B cell (primary cell): ENCODE measurements at regions not wholly inside any gene's neighbourhood (a gene's known extent, or its start where the extent isn't known, plus 50 kb on each side); places are given as distances from the start of the nearest gene placed in this dataset.

ENCODE experiments used
- ATAC-seq: fragments of 200-7000 bp; cut with Tn5 transposase; one replicate; pipeline ENCODE4 v1.10.0; 2021; ENCODE audit warnings: low read depth, mild to moderate bottlenecking, moderate number of reproducible peaks, moderate library complexity
- CTCF ChIA-PET: fragments of 350-600 bp; sonication (Branson Sonifier 250); formaldehyde crosslinking; loops from one replicate; lab custom pipeline; 2021; ENCODE audit warnings: antibody characterized with exemption, inconsistent platforms; lab: Charles Lee
- POLR2A ChIA-PET: fragments of 350-600 bp; sonication (Branson Sonifier 250); formaldehyde crosslinking; loops from one replicate; lab custom pipeline; 2021; ENCODE audit warnings: antibody characterized with exemption; lab: Charles Lee
- DNase-seq: peaks from one replicate; pipeline ENCODE4 v3.0.0; 2013
- H2AFZ ChIP-seq: 2 replicates; pipeline ENCODE4 v1.6.1; 2012; ENCODE audit warnings: mild to moderate bottlenecking, low read depth, low read length; ENCODE audit not compliant: insufficient read depth, poor library complexity, severe bottlenecking
- H3K27ac ChIP-seq, 2 donors: 1 replicate in 1 of 2; 2 replicates in 1 of 2; pipeline ENCODE4 v1.5.1; 2012 to 2013; ENCODE audit warnings: low read length in 2 of 2, mild to moderate bottlenecking in 2 of 2, moderate library complexity in 1 of 2
- H3K27me3 ChIP-seq, 4 experiments: fragments of 200-600 bp in 1 of 4; sonication (generic) in 1 of 4; replicated peaks in 1 of 4; 1 replicate in 2 of 4; 2 replicates in 2 of 4; pipeline versions ENCODE4 v1.6.1 to v1.7.0; 2013 to 2016; ENCODE audit warnings: low read length in 3 of 4, mild to moderate bottlenecking in 2 of 4, mixed read lengths in 1 of 4, moderate library complexity in 1 of 4; ENCODE audit not compliant: insufficient read depth in 4 of 4, control insufficient read depth in 3 of 4; ENCODE audit errors: control extremely low read depth in 1 of 4
- H3K36me3 ChIP-seq, 2 experiments: replicated peaks in 1 of 2; 1 replicate in 1 of 2; 2 replicates in 1 of 2; pipeline versions ENCODE4 v1.6.1 to v1.7.1; 2013; ENCODE audit warnings: low read length in 1 of 2; ENCODE audit not compliant: insufficient read depth in 2 of 2, control insufficient read depth in 1 of 2; ENCODE audit errors: control extremely low read depth in 1 of 2, extremely low read depth in 1 of 2
- H3K4me1 ChIP-seq, 2 donors: fragments of 200-600 bp in 1 of 2; sonication (generic) in 1 of 2; 1 replicate in 1 of 2; 2 replicates in 1 of 2; pipeline versions ENCODE4 v1.5.1 to v1.6.1; 2013 to 2017; ENCODE audit warnings: low read length in 2 of 2; ENCODE audit not compliant: control insufficient read depth in 2 of 2, insufficient read depth in 2 of 2
- H3K4me2 ChIP-seq: replicated peaks from 2 replicates; pipeline ENCODE3; 2012; ENCODE audit warnings: mild to moderate bottlenecking, low read depth, low read length; ENCODE audit not compliant: poor library complexity, severe bottlenecking
- H3K4me3 ChIP-seq, 5 experiments: fragments of 200-600 bp in 1 of 5; sonication (generic) in 1 of 5; 1 replicate in 3 of 5; 2 replicates in 2 of 5; pipeline versions ENCODE4 v1.5.1 to v1.7.0; 2011 to 2016; ENCODE audit warnings: low read length in 4 of 5, mild to moderate bottlenecking in 4 of 5, low read depth in 2 of 5, control low read depth in 1 of 5, moderate library complexity in 1 of 5; ENCODE audit not compliant: insufficient read depth in 1 of 5; ENCODE audit errors: control extremely low read depth in 1 of 5, extremely low read depth in 1 of 5
- H3K79me2 ChIP-seq: fragments of 200-600 bp; sonication (generic); one replicate; pipeline ENCODE4 v1.6.0; 2016; ENCODE audit warnings: low read length; ENCODE audit not compliant: control insufficient read depth, insufficient read depth
- H3K9ac ChIP-seq: fragments of 200-600 bp; sonication (generic); 2 replicates; pipeline ENCODE4 v1.6.1; 2017; ENCODE audit warnings: mild to moderate bottlenecking, low read length, moderate library complexity
- H3K9me3 ChIP-seq, 3 donors: one replicate each; pipeline versions ENCODE4 v1.6.1 to v1.7.1; 2013; ENCODE audit warnings: low read length in 2 of 3; ENCODE audit not compliant: control insufficient read depth in 2 of 3, insufficient read depth in 1 of 3; ENCODE audit errors: control extremely low read depth in 1 of 3
- H4K20me1 ChIP-seq: 2 replicates; pipeline ENCODE4 v1.6.0; 2012; ENCODE audit warnings: mild to moderate bottlenecking, low read length; ENCODE audit not compliant: insufficient read depth, control insufficient read depth, poor library complexity, severe bottlenecking
- H3K27ac Mint-ChIP-seq: one replicate; pipeline ENCODE4 v1.8.0; 2021; ENCODE audit warnings: mixed read lengths
- H3K27me3 Mint-ChIP-seq: one replicate; pipeline ENCODE4 v1.8.0; 2021; ENCODE audit warnings: mixed read lengths
- H3K4me1 Mint-ChIP-seq: one replicate; pipeline ENCODE4 v1.8.0; 2021; ENCODE audit warnings: mixed read lengths
- H3K4me3 Mint-ChIP-seq: one replicate; pipeline ENCODE4 v1.8.0; 2021; ENCODE audit warnings: mixed read lengths
- H3K9me3 Mint-ChIP-seq: one replicate; pipeline ENCODE4 v1.8.0; 2022; ENCODE audit warnings: mixed read lengths; ENCODE audit not compliant: insufficient read depth
- CTCF ChIP-seq: fragments of 200-600 bp; IDR thresholded peaks from one replicate; pipeline ENCODE4 v1.8.0; 2022; ENCODE audit warnings: antibody characterized with exemption, mild to moderate bottlenecking
- EZH2 ChIP-seq: IDR thresholded peaks from 2 replicates; pipeline ENCODE4 v1.6.1; 2012; ENCODE audit warnings: borderline replicate concordance, low read depth, mild to moderate bottlenecking, moderate library complexity, low read length; ENCODE audit not compliant: insufficient read depth, poor library complexity, severe bottlenecking
- WGBS: methylation state at CpG from one replicate; pipeline ENCODE4 v1.1.5; 2013; ENCODE audit warnings: missing lambda C conversion rate; ENCODE audit not compliant: insufficient coverage; 5-methylcytosine and 5-hydroxymethylcytosine counted together
- intact Hi-C: fragments of 100-400 bp; cut with micrococcal nuclease; formaldehyde crosslinking; loops from one replicate; pipeline ENCODE4 v1.10.0; 2022

- no peaks in the 10 kb centered on the region for H3K9me3 ChIP-seq
- TF ChIP-seq EZH2 = no peak
- no peak for TF ChIP-seq CTCF
- H3K4me2 ChIP-seq = no peak overlapping the region
- intact Hi-C loops = no loop called here
- no peak overlapping the region for H3K9ac ChIP-seq
- H3K9me3 Mint-ChIP-seq = no peaks in the 10 kb centered on the region
- no peaks in the 10 kb centered on the region for H3K79me2 ChIP-seq
- ATAC-seq (no peak), DNase-seq (no peak)
- no peaks in the 10 kb centered on the region for H4K20me1 ChIP-seq
- no peaks in the 10 kb centered on the region for H3K27me3 ChIP-seq
- no peak overlapping the region for H3K27ac ChIP-seq
- peaks cover 12% of the 10 kb centered on the region for H3K27me3 Mint-ChIP-seq
- H3K27ac Mint-ChIP-seq = no peak overlapping the region
- no peaks in the 10 kb centered on the region for H3K4me1 ChIP-seq
- H3K4me3 ChIP-seq = no peak overlapping the region
- POLR2A ChIA-PET = no interaction called here
- H2AFZ ChIP-seq = no peak overlapping the region
- CTCF ChIA-PET = no interaction called here
- 77% methylated on average over 4 of the region's 4 CpGs for WGBS
- no peaks in the 10 kb centered on the region for H3K36me3 ChIP-seq
- H3K4me3 Mint-ChIP-seq = no peak overlapping the region
- H3K4me1 Mint-ChIP-seq = no peaks in the 10 kb centered on the region
These were observed 291.0 kb downstream of the TAF11L14 start for GRCh38 chr5:17925276-17925675.

GRCh38 chr5:17928581-17928981 lies 294.3 kb downstream of the TAF11L14 start:
- Histone ChIP-seq H3K4me1 (no peaks in the 10 kb centered on the region), H3K79me2 (no peaks in the 10 kb centered on the region), H3K9ac (no peak overlapping the region), H2AFZ (no peak overlapping the region), H3K27me3 (no peaks in the 10 kb centered on the region), H3K36me3 (no peaks in the 10 kb centered on the region), H3K4me2 (no peak overlapping the region), H3K27ac (no peak overlapping the region), H4K20me1 (no peaks in the 10 kb centered on the region), H3K9me3 (peaks cover under 1 to 9% (median 7%) of the 10 kb centered on the region in 3 donors), H3K4me3 (no peak overlapping the region)
- Mint-ChIP-seq H3K9me3 (peaks cover 2% of the 10 kb centered on the region), H3K4me1 (no peaks in the 10 kb centered on the region), H3K27me3 (peaks cover 12% of the 10 kb centered on the region), H3K4me3 (no peak overlapping the region), H3K27ac (no peak overlapping the region)
- DNase-seq (no peak), ATAC-seq (no peak)
- WGBS = no CpG with 5 or more reads among the region's 2 CpGs
- CTCF ChIA-PET = no interaction called here
- POLR2A ChIA-PET = no interaction called here
- TF ChIP-seq EZH2 (no peak), CTCF (no peak)
- intact Hi-C loops = no loop called here
